ENCODE measurements at regions not wholly inside any gene's neighbourhood (a gene's known extent, or its start where the extent isn't known, plus 50 kb on each side); places are given as distances from the start of the nearest gene placed in this dataset.
A peak's percentile ranks its signal among the peaks of the same experiment; 100 is the strongest.
"Not testable (repeated sequence)": the region's sequence is repeated elsewhere in the genome, so short reads cannot be mapped to it uniquely, and the experiment has no call there.

DNA sequence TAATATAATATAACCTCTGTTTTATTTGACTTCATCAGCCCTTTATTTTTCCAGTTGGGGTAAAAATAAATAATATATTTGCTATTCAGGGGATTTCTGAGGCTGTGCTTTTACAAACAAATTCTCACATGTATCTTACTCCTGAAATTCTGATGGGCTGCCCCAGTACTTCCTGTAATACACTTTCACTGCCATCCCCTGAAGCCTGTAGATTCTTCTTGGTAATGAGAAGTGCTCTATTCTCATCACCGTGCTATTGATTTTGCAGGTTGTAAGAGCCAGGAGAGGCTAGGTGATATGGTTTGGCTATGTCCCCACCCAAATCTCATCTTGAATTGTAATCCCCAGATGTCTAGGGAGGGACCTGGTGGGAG, 91.9 kb upstream of the CEP78 start:
- DNase-seq (ENCODE audit: extremely low spot score, unreplicated experiment), result no peak
- H3K27ac Mint-ChIP-seq (ENCODE audit: unreplicated experiment), result no peak overlapping the region
- H3K27me3 Mint-ChIP-seq (ENCODE audit: unreplicated experiment), result no peaks in the 10 kb centered on the region
- H3K4me1 Mint-ChIP-seq (ENCODE audit: unreplicated experiment), result no peaks in the 10 kb centered on the region
- TF ChIP-seq, protein P1, sequence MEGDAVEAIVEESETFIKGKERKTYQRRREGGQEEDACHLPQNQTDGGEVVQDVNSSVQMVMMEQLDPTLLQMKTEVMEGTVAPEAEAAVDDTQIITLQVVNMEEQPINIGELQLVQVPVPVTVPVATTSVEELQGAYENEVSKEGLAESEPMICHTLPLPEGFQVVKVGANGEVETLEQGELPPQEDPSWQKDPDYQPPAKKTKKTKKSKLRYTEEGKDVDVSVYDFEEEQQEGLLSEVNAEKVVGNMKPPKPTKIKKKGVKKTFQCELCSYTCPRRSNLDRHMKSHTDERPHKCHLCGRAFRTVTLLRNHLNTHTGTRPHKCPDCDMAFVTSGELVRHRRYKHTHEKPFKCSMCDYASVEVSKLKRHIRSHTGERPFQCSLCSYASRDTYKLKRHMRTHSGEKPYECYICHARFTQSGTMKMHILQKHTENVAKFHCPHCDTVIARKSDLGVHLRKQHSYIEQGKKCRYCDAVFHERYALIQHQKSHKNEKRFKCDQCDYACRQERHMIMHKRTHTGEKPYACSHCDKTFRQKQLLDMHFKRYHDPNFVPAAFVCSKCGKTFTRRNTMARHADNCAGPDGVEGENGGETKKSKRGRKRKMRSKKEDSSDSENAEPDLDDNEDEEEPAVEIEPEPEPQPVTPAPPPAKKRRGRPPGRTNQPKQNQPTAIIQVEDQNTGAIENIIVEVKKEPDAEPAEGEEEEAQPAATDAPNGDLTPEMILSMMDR (IDR thresholded peaks at IDR 0.05), result no peak
- H3K9me3 Mint-ChIP-seq (ENCODE audit: unreplicated experiment), result peaks cover 17% of the 10 kb centered on the region
- no peak overlapping the region for H3K4me3 Mint-ChIP-seq (ENCODE audit: unreplicated experiment)
- no peaks in the 10 kb centered on the region for H3K36me3 Mint-ChIP-seq (ENCODE audit: unreplicated experiment)

DNA sequence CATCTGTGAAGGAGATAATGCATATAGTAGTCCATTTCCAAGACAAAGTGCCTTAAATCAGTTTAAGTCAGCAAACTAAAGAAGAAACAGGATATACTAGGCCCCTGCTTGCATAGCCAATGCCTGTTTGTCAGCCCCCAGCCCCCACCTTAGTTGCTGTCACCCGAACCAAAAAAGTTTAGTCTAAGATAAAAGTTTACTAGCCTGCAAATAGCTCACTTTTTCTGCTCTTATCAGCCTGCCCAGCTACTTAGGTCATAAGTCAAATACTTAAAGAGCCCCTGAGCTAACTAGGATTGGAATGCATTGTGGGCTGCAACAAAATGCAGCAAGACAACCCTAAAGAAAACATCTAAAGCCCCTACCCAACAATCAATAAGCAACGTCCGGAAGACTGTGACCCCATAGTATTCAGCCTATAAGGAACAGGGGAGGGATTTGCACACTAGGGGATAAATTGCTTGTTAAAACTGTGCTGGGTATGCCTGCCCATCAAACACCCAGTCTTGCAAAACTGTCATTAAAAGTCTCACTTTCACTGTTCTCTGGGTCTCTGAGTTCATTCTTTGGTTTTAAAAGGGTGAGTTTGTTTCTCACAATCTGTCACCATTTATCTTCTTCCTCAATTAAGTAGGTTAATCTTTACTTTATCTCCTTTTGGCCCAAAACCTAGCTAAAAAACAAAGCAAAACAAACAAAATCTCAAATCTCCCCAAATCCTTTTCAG, 92.4 kb upstream of the CEP78 start:
- Mint-ChIP-seq H3K9me3 (ENCODE audit: unreplicated experiment) (peaks cover 17% of the 10 kb centered on the region), H3K4me3 (ENCODE audit: unreplicated experiment) (no peak overlapping the region), H3K27ac (ENCODE audit: unreplicated experiment) (no peak overlapping the region), H3K36me3 (ENCODE audit: unreplicated experiment) (no peaks in the 10 kb centered on the region), H3K27me3 (ENCODE audit: unreplicated experiment) (no peaks in the 10 kb centered on the region), H3K4me1 (ENCODE audit: unreplicated experiment) (no peaks in the 10 kb centered on the region)
- TF ChIP-seq, protein P1 (IDR thresholded peaks at IDR 0.05), result no peak
- DNase-seq (ENCODE audit: extremely low spot score, unreplicated experiment), result no peak

DNA sequence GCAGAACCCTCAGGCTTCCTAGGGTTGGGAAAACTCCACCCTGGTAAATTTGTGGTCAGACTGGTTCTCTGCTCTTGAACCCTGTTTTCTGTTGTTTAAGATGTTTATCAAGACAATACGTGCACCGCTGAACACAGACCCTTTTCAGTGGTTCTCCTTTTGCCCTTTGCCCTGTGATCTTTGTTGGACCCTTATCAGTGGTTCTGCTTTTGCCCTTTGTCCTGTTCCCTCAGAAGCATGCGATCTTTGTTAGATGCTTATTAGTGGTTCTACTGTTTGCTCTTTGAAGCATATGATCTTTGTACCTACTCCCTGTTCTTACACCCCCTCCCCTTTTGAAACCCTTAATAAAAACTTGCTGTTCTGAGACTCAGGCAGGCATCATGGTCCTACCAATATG, 93.6 kb upstream of the CEP78 start:
- DNase-seq (ENCODE audit: extremely low spot score, unreplicated experiment); H3K4me1 Mint-ChIP-seq (ENCODE audit: unreplicated experiment); H3K27ac Mint-ChIP-seq (ENCODE audit: unreplicated experiment); H3K27me3 Mint-ChIP-seq (ENCODE audit: unreplicated experiment); H3K36me3 Mint-ChIP-seq (ENCODE audit: unreplicated experiment); H3K4me3 Mint-ChIP-seq (ENCODE audit: unreplicated experiment): not testable (repeated sequence)
- peaks cover 17% of the 10 kb centered on the region for H3K9me3 Mint-ChIP-seq (ENCODE audit: unreplicated experiment)

DNA sequence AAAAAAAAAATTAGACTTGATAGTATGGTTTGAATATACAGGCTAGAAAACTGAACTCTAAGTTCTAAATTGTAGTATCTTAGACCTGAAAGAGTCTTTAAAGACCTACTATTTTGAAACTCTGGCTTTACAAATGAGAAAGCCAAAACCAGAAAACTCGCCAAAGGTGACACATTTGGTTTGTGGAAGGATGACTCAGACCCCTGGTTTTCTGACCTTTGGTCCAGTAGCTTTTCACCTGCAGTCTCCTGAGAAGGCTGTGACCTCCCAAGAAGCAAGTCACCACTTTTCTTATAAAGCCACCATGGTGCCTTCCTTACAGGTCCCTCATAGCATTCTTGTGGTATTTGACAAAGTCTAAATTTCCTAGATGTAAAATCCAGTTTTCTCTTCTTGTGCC, 102.1 kb upstream of the CEP78 start:
- H3K27me3 Mint-ChIP-seq (ENCODE audit: unreplicated experiment), result peaks cover 11% of the 10 kb centered on the region
- H3K4me1 Mint-ChIP-seq (ENCODE audit: unreplicated experiment), result peaks cover 7% of the 10 kb centered on the region
- H3K9me3 Mint-ChIP-seq (ENCODE audit: unreplicated experiment), result no peaks in the 10 kb centered on the region
- TF ChIP-seq, protein P1 (IDR thresholded peaks at IDR 0.05), result no peak
- H3K4me3 Mint-ChIP-seq (ENCODE audit: unreplicated experiment), result no peak overlapping the region
- DNase-seq (ENCODE audit: extremely low spot score, unreplicated experiment), result no peak
- no peaks in the 10 kb centered on the region for H3K36me3 Mint-ChIP-seq (ENCODE audit: unreplicated experiment)
- no peak overlapping the region for H3K27ac Mint-ChIP-seq (ENCODE audit: unreplicated experiment)

DNA sequence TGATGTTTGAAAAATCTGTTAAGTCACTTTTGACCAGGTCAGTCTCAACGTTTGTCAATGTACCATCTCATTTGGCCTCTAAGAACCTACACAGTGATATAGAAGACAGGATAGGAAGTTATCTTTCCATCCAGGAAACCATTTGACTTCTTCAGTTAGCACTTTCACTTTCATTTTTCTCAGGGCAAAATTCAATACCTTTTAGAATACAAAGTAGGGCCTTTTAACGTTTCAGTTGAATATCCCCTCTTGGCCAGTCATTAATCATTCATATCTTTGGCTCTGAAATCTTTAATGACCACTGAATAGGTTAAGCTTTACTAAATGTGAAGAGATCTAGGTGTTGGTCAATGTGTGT, 101.1 kb upstream of the GNAQ start:
- Mint-ChIP-seq H3K4me3 (ENCODE audit: unreplicated experiment) (no peak overlapping the region), H3K27me3 (ENCODE audit: unreplicated experiment) (peaks cover 17% of the 10 kb centered on the region), H3K9me3 (ENCODE audit: unreplicated experiment) (no peaks in the 10 kb centered on the region), H3K4me1 (ENCODE audit: unreplicated experiment) (peaks cover 7% of the 10 kb centered on the region), H3K27ac (ENCODE audit: unreplicated experiment) (peak overlapping the region; percentile 59), H3K36me3 (ENCODE audit: unreplicated experiment) (no peaks in the 10 kb centered on the region)
- TF ChIP-seq, protein P1 (IDR thresholded peaks at IDR 0.05), result no peak
- DNase-seq (ENCODE audit: extremely low spot score, unreplicated experiment), result no peak
